ENCODE measurements at regions not wholly inside any gene's neighbourhood (a gene's known extent, or its start where the extent isn't known, plus 50 kb on each side); places are given as distances from the start of the nearest gene placed in this dataset.
A peak's percentile ranks its signal among the peaks of the same experiment; 100 is the strongest.

DNA sequence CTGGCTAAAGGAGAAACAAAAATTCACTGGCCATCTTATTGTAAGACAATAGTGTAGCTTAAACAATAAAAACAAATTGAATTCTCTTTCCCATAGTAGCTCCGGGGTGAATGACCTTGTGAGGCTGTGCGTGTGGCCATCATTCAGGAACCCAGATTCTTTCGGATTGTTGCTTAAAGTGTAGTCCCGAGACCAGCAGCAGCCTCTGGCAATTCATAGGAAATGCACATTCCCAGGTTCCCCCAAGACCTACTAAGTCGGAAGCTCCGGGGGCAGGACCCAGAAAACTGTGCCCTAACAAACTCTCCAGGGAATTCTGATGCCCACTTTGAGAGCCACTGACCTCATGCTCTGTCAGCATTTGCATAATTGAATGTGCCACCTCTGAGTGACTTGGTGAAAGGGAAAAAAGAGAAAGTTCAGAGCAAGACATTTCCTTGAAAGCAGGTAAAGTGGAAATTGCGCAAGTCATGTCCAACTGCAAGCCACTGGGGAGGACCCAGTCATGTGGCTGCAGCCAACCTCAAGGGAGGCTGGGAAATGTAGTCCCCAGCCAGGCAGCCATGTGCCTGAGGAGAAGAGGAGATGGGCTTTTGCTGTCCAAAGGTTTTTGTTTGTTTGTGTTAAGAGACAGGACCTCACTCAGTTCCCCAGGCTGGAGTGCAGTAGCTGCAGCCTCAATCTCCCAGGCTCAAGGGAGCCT, 50.7 kb upstream of the PNMA8B start:
- no peak overlapping the region for H3K27ac ChIP-seq
- WGBS, 10 experiments, result 52 to 95% (median 75%) methylated on average over 2 to 7 of the region's 7 CpGs; no CpG with 5 or more reads in 2 of the 10 experiments
- H3K4me3 ChIP-seq, result no peak overlapping the region
- in situ Hi-C loops (cut with MboI; ENCODE audit: low pct_unique_long_range_greater_than_20kb in 2 of 9, low sequenced_read_pairs in 9 of 9, unreplicated experiment in 9 of 9), result loop anchor here in 2 of 9 experiments (25.0 kb wide), 2 partner anchors 116 to 259 kb away; partner anchors contain the start of genes DACT3 (in 1 of the 2) and HIF3A (in 1 of the 2)
- peak; percentile 43 to 91 (median 74) for ATAC-seq (replicated peaks in 6 of 8)
- H3K4me1 ChIP-seq (replicated peaks in 1 of 2), result peaks cover 0 to 2% of the 10 kb centered on the region in 2 donors

GRCh38 chr19:46550684-46551083, 50.4 kb upstream of the CALM3 start:
- in situ Hi-C loops (cut with MboI; ENCODE audit: low pct_unique_long_range_greater_than_20kb in 2 of 9, low sequenced_read_pairs in 9 of 9, unreplicated experiment in 9 of 9), result no loop called here
- no peak overlapping the region for H3K27ac ChIP-seq
- no peaks in the 10 kb centered on the region for H3K4me1 ChIP-seq (replicated peaks in 1 of 2)
- no peak overlapping the region for H3K4me3 ChIP-seq
- WGBS, 10 experiments, result 0 to 100% (median 58%) methylated on average over 1 of the region's 1 CpG
- ATAC-seq (replicated peaks in 6 of 8), result no peak

GRCh38 chr19:46551164-46551563, 50.0 kb upstream of the CALM3 start:
- H3K27ac ChIP-seq, result no peak overlapping the region
- in situ Hi-C loops (cut with MboI; ENCODE audit: low pct_unique_long_range_greater_than_20kb in 2 of 9, low sequenced_read_pairs in 9 of 9, unreplicated experiment in 9 of 9), result no loop called here
- no peaks in the 10 kb centered on the region for H3K4me1 ChIP-seq (replicated peaks in 1 of 2)
- no peak for ATAC-seq (replicated peaks in 6 of 8)
- H3K4me3 ChIP-seq, result no peak overlapping the region

Data from motor neuron (in vitro differentiated cells).